BJ (cell line): ENCODE measurements at regions not wholly inside any gene's neighbourhood (a gene's known extent, or its start where the extent isn't known, plus 50 kb on each side); places are given as distances from the start of the nearest gene placed in this dataset.
"Not testable (repeated sequence)": the region's sequence is repeated elsewhere in the genome, so short reads cannot be mapped to it uniquely, and the experiment has no call there.

Experiments used
- CTCF ChIA-PET: fragments of 350-600 bp; formaldehyde crosslinking; extraction: SDS; loops from one replicate; lab custom pipeline; 2021; ENCODE audit warnings: antibody characterized with exemption, inconsistent platforms; lab: Yijun Ruan, JAX
- POLR2A ChIA-PET: fragments of 300-600 bp; sonication (Branson Sonifier 250); formaldehyde crosslinking; extraction: SDS; loops from one replicate; lab custom pipeline; 2021; ENCODE audit warnings: antibody characterized with exemption; lab: Charles Lee
- DNase-seq: peaks from one replicate; pipeline ENCODE4 v3.0.0-alpha.2; 2011; ENCODE audit warnings: low read depth
- H3K27me3 ChIP-seq: 2 replicates; pipeline ENCODE4 v1.6.0; 2011; ENCODE audit warnings: low read length; ENCODE audit not compliant: control insufficient read depth, insufficient read depth
- H3K36me3 ChIP-seq: 2 replicates; pipeline ENCODE4 v1.5.1; 2011; ENCODE audit warnings: low read length; ENCODE audit not compliant: control insufficient read depth, insufficient read depth
- H3K4me3 ChIP-seq: 2 replicates; pipeline ENCODE4 v1.5.1; 2011; ENCODE audit warnings: low read depth, mild to moderate bottlenecking, control low read depth, low read length
- CTCF ChIP-seq: IDR thresholded peaks from 2 replicates; pipeline ENCODE4 v1.5.1; 2011; ENCODE audit warnings: low read depth, mild to moderate bottlenecking, control low read depth, inconsistent platforms, low read length, moderate library complexity; ENCODE audit not compliant: insufficient read depth

- Histone ChIP-seq H3K27me3 (no peaks in the 10 kb centered on the region), H3K4me3 (no peak overlapping the region), H3K36me3 (no peaks in the 10 kb centered on the region)
- no peak for TF ChIP-seq CTCF
- ChIA-PET POLR2A (no interaction called here), CTCF (no interaction called here)
- DNase-seq, result peak; percentile 27
Measured at GRCh38 chr2:145379934-145380333, 860.0 kb upstream of the ZEB2 start.

- H3K36me3 ChIP-seq, result no peaks in the 10 kb centered on the region
- H3K4me3 ChIP-seq, result no peak overlapping the region
- ChIA-PET CTCF (no interaction called here), POLR2A (no interaction called here)
- no peak for DNase-seq
- TF ChIP-seq CTCF, result no peak
- no peaks in the 10 kb centered on the region for H3K27me3 ChIP-seq
Measured at GRCh38 chr2:145374165-145374564, 854.2 kb upstream of the ZEB2 start.

- H3K27me3 ChIP-seq, POLR2A ChIA-PET, H3K36me3 ChIP-seq, DNase-seq, H3K4me3 ChIP-seq: not testable (repeated sequence)
- CTCF ChIA-PET, result interaction anchor here (1.2 kb wide), 1 partner anchor 11 kb away, joined by 4 read pairs; no protein-coding TSS in a partner anchor
Measured at GRCh38 chr2:145367334-145367733, 847.4 kb upstream of the ZEB2 start.

- Histone ChIP-seq H3K4me3 (no peak overlapping the region), H3K27me3 (no peaks in the 10 kb centered on the region), H3K36me3 (no peaks in the 10 kb centered on the region)
- DNase-seq, result no peak
- ChIA-PET CTCF (interaction anchor here (1.2 kb wide), 1 partner anchor 10 kb away, joined by 4 read pairs; no protein-coding TSS in a partner anchor), POLR2A (no interaction called here)
- no peak for TF ChIP-seq CTCF
Measured at GRCh38 chr2:145366341-145366740, 846.4 kb upstream of the ZEB2 start.

GRCh38 chr2:145360129-145360790 is 840.3 kb upstream of the ZEB2 start:
- Histone ChIP-seq H3K4me3 (no peak overlapping the region), H3K36me3 (no peaks in the 10 kb centered on the region), H3K27me3 (no peaks in the 10 kb centered on the region)
- no peak for DNase-seq
- CTCF ChIA-PET, result no interaction called here
- no peak for TF ChIP-seq CTCF
- POLR2A ChIA-PET, result interaction anchor here (0.6 kb wide), 1 partner anchor 727 kb away, joined by 10 read pairs; no protein-coding TSS in a partner anchor

- Histone ChIP-seq H3K27me3 (no peaks in the 10 kb centered on the region), H3K36me3 (no peaks in the 10 kb centered on the region), H3K4me3 (no peak overlapping the region)
- POLR2A ChIA-PET, result no interaction called here
- DNase-seq, result no peak
- CTCF ChIA-PET, result no interaction called here
- no peak for TF ChIP-seq CTCF
Measured at GRCh38 chr2:145359561-145359960, 839.6 kb upstream of the ZEB2 start.
